ENCODE measurements at regions not wholly inside any gene's neighbourhood (a gene's known extent, or its start where the extent isn't known, plus 50 kb on each side); places are given as distances from the start of the nearest gene placed in this dataset.

- TF ChIP-seq, protein P1, sequence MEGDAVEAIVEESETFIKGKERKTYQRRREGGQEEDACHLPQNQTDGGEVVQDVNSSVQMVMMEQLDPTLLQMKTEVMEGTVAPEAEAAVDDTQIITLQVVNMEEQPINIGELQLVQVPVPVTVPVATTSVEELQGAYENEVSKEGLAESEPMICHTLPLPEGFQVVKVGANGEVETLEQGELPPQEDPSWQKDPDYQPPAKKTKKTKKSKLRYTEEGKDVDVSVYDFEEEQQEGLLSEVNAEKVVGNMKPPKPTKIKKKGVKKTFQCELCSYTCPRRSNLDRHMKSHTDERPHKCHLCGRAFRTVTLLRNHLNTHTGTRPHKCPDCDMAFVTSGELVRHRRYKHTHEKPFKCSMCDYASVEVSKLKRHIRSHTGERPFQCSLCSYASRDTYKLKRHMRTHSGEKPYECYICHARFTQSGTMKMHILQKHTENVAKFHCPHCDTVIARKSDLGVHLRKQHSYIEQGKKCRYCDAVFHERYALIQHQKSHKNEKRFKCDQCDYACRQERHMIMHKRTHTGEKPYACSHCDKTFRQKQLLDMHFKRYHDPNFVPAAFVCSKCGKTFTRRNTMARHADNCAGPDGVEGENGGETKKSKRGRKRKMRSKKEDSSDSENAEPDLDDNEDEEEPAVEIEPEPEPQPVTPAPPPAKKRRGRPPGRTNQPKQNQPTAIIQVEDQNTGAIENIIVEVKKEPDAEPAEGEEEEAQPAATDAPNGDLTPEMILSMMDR (IDR thresholded peaks at IDR 0.05), result no peak
- no peak for TF ChIP-seq POLR2A (IDR thresholded peaks at IDR 0.05)
- no peak for TF ChIP-seq POLR2AphosphoS5 (IDR thresholded peaks at IDR 0.05)
Measured at GRCh38 chr2:180261976-180262375, 254.9 kb upstream of the CWC22 start.
